ENCODE measurements at regions not wholly inside any gene's neighbourhood (a gene's known extent, or its start where the extent isn't known, plus 50 kb on each side); places are given as distances from the start of the nearest gene placed in this dataset.

GRCh38 chr13:79034341-79034740 is 371.7 kb downstream of the RBM26 start:
- Mint-ChIP-seq H3K36me3 (ENCODE audit: insufficient read depth) (no peaks in the 10 kb centered on the region), H3K4me3 (ENCODE audit: low read depth) (no peak overlapping the region), H3K9me3 (ENCODE audit: low read depth) (no peaks in the 10 kb centered on the region), H3K4me1 (ENCODE audit: low read depth) (no peaks in the 10 kb centered on the region), H3K27ac (no peak overlapping the region), H3K27me3 (no peaks in the 10 kb centered on the region)
- TF ChIP-seq CTCF (IDR thresholded peaks at IDR 0.05; ENCODE audit: unreplicated experiment), result no peak
- DNase-seq (ENCODE audit: low spot score, unreplicated experiment), result no peak

- Mint-ChIP-seq H3K4me1 (ENCODE audit: low read depth) (no peaks in the 10 kb centered on the region), H3K27me3 (no peaks in the 10 kb centered on the region), H3K36me3 (ENCODE audit: insufficient read depth) (no peaks in the 10 kb centered on the region), H3K4me3 (ENCODE audit: low read depth) (no peak overlapping the region), H3K27ac (no peak overlapping the region), H3K9me3 (ENCODE audit: low read depth) (no peaks in the 10 kb centered on the region)
- no peak for DNase-seq (ENCODE audit: low spot score, unreplicated experiment)
- no peak for TF ChIP-seq CTCF (IDR thresholded peaks at IDR 0.05; ENCODE audit: unreplicated experiment)
These were observed 371.6 kb upstream of the OBI1 start for GRCh38 chr13:79030513-79030912.

GRCh38 chr13:79018166-79018565 is 359.2 kb upstream of the OBI1 start:
- no peak for DNase-seq (ENCODE audit: low spot score, unreplicated experiment)
- no peaks in the 10 kb centered on the region for H3K4me1 Mint-ChIP-seq (ENCODE audit: low read depth)
- no peaks in the 10 kb centered on the region for H3K27me3 Mint-ChIP-seq
- TF ChIP-seq CTCF (IDR thresholded peaks at IDR 0.05; ENCODE audit: unreplicated experiment), result no peak
- no peak overlapping the region for H3K27ac Mint-ChIP-seq
- H3K36me3 Mint-ChIP-seq (ENCODE audit: insufficient read depth), result no peaks in the 10 kb centered on the region
- no peak overlapping the region for H3K4me3 Mint-ChIP-seq (ENCODE audit: low read depth)
- H3K9me3 Mint-ChIP-seq (ENCODE audit: low read depth), result peaks cover 15% of the 10 kb centered on the region

GRCh38 chr13:79011179-79011578 is 352.2 kb upstream of the OBI1 start:
- Mint-ChIP-seq H3K4me1 (ENCODE audit: low read depth) (no peaks in the 10 kb centered on the region), H3K27ac (no peak overlapping the region), H3K9me3 (ENCODE audit: low read depth) (no peaks in the 10 kb centered on the region), H3K4me3 (ENCODE audit: low read depth) (no peak overlapping the region), H3K36me3 (ENCODE audit: insufficient read depth) (no peaks in the 10 kb centered on the region), H3K27me3 (no peaks in the 10 kb centered on the region)
- DNase-seq (ENCODE audit: low spot score, unreplicated experiment), result no peak
- no peak for TF ChIP-seq CTCF (IDR thresholded peaks at IDR 0.05; ENCODE audit: unreplicated experiment)

GRCh38 chr13:79003989-79004898 is 345.3 kb upstream of the OBI1 start:
- Mint-ChIP-seq H3K4me3 (ENCODE audit: low read depth) (no peak overlapping the region), H3K27ac (no peak overlapping the region), H3K36me3 (ENCODE audit: insufficient read depth) (no peaks in the 10 kb centered on the region), H3K4me1 (ENCODE audit: low read depth) (no peaks in the 10 kb centered on the region), H3K27me3 (no peaks in the 10 kb centered on the region), H3K9me3 (ENCODE audit: low read depth) (no peaks in the 10 kb centered on the region)
- DNase-seq (ENCODE audit: low spot score, unreplicated experiment), result no peak
- TF ChIP-seq CTCF (IDR thresholded peaks at IDR 0.05; ENCODE audit: unreplicated experiment), result no peak

Data from progenitor cell of endocrine pancreas (in vitro differentiated cells).